HG02588 (cell line): ENCODE measurements at regions not wholly inside any gene's neighbourhood (a gene's known extent, or its start where the extent isn't known, plus 50 kb on each side); places are given as distances from the start of the nearest gene placed in this dataset.

ENCODE experiments used
- ATAC-seq: cut with Tn5 transposase; IDR thresholded peaks from one replicate; pipeline ENCODE4 v1.9.1; 2021; ENCODE audit warnings: mild to moderate bottlenecking, moderate library complexity; ENCODE audit not compliant: unreplicated experiment

DNA sequence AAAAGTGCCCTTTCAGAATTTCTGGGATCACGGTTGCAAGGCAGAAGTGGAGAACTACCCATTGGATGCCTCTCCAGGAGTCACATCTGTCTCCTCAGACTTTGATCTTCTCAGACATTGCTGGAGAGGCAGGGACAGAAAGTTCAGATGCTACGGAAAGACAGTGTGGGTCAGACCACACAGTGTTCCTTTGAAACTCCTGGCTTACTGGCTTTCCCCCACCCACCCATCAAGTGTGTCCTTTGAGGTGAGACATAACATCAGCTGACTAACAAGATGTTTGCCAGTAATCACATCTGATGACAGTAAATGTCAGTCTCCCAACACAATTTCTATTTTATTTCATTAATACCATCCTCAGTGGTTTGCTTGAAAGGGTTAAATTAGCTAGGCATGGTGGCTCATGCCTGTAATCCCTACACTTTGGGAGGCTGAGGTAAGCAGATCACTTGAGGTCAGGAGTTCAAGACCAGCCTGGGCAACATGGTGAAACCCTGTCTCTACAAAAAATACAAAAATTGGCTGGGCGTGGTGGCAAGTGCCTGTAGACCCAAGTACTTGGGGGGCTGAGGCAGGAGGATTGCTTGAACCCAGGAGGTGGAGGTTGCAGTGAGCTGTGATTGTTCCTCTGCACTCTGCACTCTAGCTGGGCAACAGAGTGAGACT lies 67.2 kb upstream of the SNX9 start:
- ATAC-seq = peak; percentile 47

- peak; percentile 34 for ATAC-seq
Observed at GRCh38 chr6:157756708-157757429, 66.2 kb upstream of the SNX9 start.

DNA sequence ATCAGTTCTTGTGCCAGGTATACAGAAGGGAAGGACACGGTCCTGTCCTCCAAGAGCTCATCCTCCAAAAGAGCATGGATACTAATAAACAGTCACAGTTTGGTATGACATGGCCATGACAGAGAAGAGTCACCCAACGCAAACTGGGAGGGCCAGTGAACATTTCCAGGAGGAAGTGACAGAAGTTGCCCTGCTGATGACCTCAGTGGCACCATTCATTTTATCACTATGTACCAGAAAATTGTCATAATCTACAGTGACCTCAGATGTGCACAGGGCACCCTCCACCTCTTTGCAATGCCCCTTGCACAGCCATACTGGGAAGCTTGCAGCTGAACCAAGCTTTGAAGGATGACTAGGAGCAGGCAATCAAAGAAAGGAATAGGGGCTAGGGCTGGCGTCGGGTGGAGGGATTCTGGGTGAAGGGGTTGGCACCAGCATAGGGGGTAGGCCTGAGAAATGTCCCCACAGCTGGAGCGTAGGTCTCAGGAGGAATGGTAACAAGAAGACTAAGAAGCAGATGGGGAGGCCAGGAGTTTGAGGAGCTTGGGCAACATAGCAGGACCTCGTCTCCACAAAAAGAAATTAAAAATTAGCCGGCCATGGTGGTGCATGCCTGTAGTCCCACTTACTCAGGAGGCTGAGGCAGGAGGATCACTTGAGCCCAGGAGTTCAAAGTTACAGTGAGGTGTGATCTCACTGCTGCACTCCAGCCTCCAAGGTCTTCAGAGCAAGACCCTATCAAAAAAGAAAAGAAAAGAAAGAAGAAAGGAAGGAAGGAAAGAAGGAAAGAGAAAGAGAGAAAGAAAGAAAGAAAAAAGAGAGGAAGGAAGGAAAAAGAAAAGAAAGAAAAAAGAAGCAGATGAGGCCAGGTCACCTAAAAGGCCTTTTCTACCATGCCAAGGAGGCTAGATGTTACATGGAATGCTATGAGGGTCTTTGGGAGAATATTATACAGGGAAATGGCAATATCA lies 65.3 kb upstream of the SNX9 start:
- no peak for ATAC-seq

DNA sequence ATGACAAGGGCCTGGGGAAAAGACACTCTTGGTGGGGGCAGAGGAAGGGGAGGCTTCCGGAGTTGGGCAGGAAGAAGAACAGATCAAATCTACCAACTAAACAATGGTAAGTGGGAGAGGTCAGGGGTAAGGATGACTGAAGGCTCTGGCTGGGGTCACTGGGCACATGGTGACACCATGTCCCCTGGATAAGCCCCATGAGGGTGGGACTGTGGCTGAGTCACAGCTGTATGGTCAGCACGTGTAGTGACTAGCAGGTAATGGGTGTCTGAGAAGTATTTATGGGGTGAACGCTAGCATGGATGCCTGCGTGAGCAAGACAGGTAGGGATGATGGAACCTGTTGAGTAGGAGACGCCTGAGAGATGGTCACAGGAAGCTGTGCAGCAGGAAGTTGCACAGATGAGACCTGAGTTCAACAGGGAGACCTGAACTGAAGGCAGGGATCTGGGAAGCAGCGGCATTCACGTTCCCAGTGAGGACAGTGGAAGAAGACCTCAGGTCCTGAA lies 64.5 kb upstream of the SNX9 start:
- no peak for ATAC-seq

DNA sequence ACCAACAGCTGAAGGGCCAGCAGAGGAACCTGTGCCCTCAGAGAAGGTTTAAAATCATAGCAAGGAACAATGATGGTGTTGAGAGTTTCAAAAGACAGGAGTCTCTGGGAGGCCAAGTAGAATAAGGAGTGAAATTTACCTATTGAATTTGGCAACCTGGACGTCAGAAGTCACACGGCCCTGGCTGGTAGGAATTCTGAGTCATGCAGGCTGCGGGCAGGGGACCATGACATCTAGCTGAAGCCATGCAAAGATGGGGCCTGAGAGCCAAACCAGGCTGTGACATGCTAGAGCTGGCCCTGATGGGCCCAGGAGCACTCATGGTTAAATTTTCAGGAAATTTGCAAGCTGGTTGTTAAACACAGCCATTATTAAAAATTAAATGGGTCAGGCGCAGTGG lies 64.0 kb upstream of the SNX9 start:
- ATAC-seq = no peak

- no peak for ATAC-seq
Observed at GRCh38 chr6:157760137-157760536, 62.9 kb upstream of the SNX9 start.

DNA sequence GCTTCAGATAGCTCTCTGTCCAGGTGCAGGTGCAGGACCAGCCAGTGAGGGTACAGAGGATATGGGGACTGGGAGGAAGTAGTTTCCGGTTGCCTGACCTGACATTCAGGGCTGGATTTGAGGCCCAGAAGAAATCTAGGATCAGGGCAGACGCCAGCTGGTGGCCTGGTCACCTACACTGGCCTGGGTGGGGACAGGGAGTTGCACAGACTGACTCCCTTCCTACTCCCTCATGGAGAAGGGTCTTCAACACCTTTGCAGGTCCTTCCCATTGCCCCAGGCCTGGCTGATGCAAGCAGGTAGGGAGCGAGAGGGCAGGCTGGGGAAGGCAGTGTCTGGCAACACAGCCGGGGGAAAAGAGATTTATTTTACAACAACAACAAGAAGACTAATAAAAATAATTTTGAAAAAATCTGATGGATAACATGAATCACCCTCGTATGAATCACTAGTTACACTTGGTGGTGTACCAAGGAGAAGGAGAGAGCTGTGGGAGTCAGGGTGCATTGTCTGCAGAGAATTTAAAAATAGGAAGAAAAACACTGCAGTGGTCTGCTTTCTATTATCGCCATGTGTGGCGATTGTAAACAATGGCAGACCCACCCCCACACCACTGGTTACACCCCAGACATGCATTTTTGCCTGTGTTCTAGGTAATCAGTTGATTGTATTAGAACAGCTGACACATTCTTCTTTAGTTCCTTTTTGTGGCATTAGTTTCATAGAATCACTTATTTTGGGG lies 62.3 kb upstream of the SNX9 start:
- peak; percentile 9 for ATAC-seq

- peak; percentile 42 for ATAC-seq
Observed at GRCh38 chr6:157761331-157761921, 61.6 kb upstream of the SNX9 start.

GRCh38 chr6:157761926-157762325 lies 61.1 kb upstream of the SNX9 start:
- ATAC-seq = no peak

DNA sequence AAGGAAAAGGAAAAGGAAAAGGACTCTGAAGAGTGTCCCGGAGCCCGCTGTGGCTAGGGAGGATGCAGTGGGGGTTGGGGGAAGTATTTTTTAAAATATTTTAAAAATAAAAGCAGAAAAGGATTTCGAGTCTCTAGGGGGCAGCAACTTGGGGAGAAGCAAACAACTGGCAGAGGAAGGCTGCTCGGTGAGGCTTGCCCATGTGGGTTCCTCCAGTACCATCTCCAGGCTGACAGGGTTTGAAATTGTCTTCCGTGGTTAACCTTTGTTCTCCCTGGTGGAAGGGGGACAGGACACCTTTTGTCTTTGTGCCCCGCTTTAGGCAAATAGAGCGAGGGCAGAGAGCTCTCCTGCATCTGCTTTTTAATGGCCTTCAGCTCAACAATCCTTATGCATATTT lies 60.4 kb upstream of the SNX9 start:
- no peak for ATAC-seq

- no peak for ATAC-seq
Observed at GRCh38 chr6:157763129-157763903, 59.7 kb upstream of the SNX9 start.

DNA sequence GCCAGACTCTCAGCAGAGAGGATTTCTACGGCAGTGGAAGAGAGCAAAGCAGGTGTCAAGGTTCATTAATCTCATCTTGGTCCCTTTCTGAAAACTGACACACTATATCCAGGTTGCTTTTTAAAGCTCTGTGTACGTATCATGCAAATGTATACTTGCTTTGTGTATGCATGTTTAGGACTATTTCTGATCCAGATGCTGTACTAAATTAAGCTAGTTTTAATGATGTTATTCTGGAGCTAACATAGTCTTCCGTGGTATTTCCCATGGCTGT lies 59.2 kb upstream of the SNX9 start:
- ATAC-seq = peak; percentile 2

DNA sequence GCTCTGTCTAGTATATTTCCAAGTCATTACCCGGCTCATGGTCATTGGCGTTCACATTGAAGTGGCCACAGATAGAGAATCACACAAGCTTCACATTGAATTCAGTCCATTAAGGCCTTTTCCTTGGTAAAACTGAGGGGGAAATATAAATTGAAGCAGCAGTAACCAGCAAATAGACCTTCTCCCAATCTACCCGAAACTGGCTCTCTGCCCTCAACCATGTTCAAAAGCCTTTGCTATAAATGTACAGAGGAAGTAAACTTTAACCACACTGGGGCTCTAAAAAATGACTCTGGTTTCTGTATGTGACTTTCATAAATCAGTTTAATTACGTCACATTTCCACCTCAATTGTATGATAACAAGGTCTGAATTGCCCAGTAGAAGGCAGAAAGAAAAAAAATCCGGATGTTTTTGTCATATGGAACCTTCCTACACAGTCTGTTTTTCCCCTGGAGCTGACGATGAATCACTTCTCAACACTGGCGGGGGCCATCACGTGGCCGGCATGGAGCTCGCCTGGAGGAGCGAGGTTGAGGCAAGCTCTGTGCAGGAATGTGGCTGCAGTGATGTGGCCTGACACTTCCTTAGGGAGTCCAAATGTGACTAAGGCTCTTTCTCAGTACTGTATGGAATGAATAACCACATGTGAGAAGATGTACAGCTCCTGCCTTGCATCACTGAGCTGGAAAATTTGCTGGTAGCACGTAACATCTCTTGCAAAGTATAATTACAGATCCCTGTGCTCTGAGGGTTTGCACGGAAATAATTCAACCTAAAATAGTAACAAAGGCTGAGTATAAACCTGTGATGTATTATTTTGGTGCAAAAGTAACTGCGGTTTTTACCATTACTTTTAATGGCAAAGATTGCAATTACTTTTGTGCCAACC lies 58.6 kb upstream of the SNX9 start:
- peak; percentile 46 for ATAC-seq

DNA sequence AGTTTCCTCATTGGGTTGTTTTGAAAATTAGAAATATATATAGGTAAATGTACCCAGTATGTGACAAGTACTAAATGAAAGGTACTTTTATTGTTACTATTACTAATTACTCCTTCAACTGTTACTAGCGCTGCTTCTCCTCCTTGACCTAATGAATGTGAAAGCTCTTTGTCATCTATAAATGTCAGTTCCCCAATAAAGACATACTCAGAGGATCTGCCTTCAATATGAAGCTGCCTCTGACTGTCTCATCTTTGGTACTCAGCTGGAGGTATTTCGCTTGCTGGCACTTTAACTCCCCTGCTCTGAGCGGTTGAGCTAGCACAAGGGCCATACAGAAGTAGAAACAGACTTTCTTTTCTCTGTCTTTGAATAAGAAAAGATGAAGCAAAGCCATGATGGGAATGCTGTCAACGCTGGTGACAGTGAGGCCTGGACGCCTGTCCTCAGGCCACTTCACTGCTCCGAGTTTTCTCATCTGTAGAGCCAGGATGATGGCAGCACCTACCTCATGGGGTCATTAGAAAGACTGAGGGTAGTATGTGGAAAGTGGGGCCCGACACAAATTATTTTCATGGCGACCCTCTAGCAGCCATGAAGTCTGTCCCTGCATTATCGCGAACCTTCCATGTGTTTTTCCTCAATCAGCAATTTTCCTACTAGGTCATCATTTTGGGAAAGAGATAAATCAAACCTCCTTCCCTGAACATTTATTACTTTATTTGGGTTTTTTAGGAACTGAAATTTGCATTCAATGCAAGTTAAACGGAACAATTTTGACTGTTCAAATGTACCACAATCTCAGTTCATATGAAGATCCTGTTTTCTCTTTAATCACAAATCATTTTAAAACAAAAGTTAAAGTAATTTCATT lies 55.9 kb upstream of the SNX9 start:
- ATAC-seq = no peak

GRCh38 chr6:157767775-157768156 lies 55.3 kb upstream of the SNX9 start:
- ATAC-seq = no peak

GRCh38 chr6:157768304-157768703 lies 54.7 kb upstream of the SNX9 start:
- ATAC-seq = no peak

- ATAC-seq = no peak
Observed at GRCh38 chr6:157768863-157769551, 54.0 kb upstream of the SNX9 start.
